Coronary artery (tissue), 2 donors: ENCODE measurements at regions not wholly inside any gene's neighbourhood (a gene's known extent, or its start where the extent isn't known, plus 50 kb on each side); places are given as distances from the start of the nearest gene placed in this dataset.

ENCODE experiments used
- DNase-seq: peaks from one replicate; pipeline ENCODE4 v3.0.0-alpha.2; 2017; ENCODE audit warnings: low spot score
- H3K27ac ChIP-seq, 2 donors: fragments of 200-600 bp; sonication (generic); one replicate each; pipeline ENCODE4 v1.5.1; 2016 to 2019
- H3K4me3 ChIP-seq: fragments of 200-600 bp; sonication (generic); 2 replicates; pipeline ENCODE4 v1.5.1; 2016; ENCODE audit warnings: mild to moderate bottlenecking, moderate library complexity
- TF ChIP-seq, protein P1 (sequence below): fragments of 200-600 bp; sonication (generic); IDR thresholded peaks from one replicate; pipeline ENCODE4 v1.5.1; 2019; ENCODE audit warnings: antibody characterized with exemption

DNA sequence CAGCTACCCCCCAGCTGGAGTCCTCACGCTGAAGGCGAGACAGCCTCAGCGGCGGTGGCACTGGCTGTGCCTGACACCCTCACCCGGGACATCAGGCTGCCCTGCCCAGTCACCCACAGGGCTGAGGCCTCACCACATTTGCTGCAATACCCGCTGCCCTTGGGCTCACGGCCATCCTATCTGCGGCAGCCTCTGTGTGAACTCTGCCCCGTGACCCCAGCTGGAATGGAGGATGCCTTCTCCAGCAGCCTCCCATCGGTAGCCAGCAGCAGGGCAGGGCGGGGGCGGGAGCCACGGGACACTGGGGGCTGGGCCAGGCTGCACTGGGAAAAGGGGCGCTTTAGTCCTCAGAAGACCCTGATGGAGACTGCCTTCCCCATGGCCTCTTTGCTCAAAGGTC is 112.4 kb upstream of the ZBTB40 start:
- TF ChIP-seq, protein P1, sequence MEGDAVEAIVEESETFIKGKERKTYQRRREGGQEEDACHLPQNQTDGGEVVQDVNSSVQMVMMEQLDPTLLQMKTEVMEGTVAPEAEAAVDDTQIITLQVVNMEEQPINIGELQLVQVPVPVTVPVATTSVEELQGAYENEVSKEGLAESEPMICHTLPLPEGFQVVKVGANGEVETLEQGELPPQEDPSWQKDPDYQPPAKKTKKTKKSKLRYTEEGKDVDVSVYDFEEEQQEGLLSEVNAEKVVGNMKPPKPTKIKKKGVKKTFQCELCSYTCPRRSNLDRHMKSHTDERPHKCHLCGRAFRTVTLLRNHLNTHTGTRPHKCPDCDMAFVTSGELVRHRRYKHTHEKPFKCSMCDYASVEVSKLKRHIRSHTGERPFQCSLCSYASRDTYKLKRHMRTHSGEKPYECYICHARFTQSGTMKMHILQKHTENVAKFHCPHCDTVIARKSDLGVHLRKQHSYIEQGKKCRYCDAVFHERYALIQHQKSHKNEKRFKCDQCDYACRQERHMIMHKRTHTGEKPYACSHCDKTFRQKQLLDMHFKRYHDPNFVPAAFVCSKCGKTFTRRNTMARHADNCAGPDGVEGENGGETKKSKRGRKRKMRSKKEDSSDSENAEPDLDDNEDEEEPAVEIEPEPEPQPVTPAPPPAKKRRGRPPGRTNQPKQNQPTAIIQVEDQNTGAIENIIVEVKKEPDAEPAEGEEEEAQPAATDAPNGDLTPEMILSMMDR = no peak
- H3K27ac ChIP-seq = no peak overlapping the region
- no peak overlapping the region for H3K4me3 ChIP-seq
- DNase-seq = no peak

DNA sequence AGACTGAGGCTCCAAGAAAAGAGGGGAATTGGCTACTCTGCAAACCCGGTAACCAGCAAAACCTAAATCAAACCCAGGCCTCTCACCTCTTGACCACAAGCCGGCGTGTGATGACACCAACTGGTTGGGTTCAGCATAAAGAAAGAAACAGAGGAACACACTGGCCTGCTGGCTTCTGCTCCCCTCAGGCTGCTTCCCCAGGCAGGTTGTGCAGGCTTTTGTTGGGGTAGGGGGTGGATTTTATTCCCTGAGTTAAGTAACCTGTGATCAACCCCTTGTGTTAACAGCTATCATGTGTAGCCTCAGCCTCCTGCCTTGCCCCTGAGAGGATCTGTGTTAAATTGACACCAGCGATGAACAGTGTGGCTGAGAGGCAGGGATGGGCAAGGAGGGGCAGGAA is 111.6 kb upstream of the ZBTB40 start:
- TF ChIP-seq, protein P1 = no peak
- DNase-seq = no peak

DNA sequence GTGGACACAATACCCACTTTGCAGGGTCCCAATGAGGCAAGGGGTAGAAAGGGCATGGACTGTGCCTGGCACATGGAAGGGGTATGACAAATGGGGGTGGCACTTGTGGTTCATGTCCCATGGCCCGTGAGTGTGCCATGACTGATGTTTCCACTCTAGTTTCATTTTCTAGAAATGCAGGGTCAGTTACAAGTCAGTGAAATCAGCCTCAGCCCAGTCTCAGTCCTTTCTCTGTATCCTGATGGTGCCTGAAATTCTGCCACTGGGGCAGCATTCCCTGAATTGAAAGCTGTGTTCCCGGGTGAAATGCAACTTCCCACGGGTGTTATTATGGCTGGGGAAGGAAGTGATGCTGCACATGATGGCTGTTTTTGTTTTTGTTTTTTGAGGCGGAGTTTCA is 110.8 kb upstream of the ZBTB40 start:
- no peak for DNase-seq
- TF ChIP-seq, protein P1 = no peak
- Histone ChIP-seq H3K27ac (no peak overlapping the region), H3K4me3 (no peak overlapping the region)

More for the DNA sequence above, 111.6 kb upstream of the ZBTB40 start:
- Histone ChIP-seq H3K27ac (no peak overlapping the region), H3K4me3 (no peak overlapping the region)

DNA sequence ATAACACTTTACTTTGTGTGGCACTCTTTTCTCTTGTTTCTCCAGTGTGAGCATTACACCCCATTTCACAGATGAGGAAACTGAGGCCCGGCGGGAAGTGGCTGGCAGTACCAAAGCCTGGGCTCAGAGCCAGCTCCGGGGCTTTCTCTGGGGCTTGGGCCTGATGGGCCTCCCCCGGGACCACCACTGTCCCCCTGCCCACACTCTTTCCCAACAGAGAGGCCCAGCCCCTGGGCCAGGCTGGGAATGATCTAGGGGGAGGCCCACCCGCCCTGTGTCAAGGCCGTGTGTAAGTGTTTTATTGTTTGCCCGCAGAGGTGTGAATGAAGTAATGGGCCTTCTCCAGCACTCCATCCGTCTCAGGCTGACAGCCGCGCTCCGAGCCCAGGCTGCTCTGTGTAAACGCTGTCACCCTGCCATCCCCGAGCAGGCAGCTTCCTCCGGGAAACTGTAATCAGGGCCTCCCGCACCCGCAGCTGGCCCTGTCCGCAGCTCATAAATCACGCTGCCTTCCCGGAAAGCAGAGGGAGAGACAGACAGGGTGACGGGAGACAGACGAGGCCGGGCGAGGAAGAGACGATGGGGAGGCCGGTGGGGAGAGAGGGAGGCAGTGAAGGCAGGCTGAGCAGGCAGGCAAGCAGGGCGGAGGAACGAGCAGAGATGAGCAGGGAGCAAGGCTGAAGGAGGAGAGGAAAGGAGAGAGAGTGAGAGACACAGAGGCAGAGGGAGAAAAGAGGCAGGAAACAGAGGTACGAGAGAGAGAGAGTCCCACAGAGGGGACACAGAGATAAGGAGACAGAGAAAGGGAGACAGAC is 109.7 kb upstream of the ZBTB40 start:
- TF ChIP-seq, protein P1 = no peak
- Histone ChIP-seq H3K27ac (no peak overlapping the region), H3K4me3 (no peak overlapping the region)
- DNase-seq = no peak

DNA sequence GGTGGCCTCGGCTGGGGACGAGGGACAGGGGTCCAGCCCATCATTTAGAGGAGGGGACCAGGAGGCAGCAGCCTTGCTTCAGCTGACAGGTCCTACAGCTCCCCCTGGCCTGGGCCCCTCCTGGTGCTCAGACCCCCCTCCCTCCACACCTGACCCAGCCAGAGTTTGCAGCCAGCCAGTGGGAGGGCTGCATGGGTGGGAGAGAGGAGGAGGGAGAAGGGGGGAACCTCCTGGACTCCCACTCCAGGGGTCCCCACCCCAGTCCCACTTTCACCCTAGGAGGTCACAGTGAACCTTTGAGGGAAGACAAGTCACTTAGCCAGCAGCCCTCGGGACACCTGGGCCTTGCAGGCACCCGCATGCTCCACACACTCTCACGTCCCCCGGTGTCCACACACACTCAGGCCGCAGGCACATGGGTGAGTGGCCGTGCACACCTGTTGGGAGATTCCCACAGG is 108.9 kb upstream of the ZBTB40 start:
- TF ChIP-seq, protein P1 = no peak
- no peak overlapping the region for H3K27ac ChIP-seq
- DNase-seq = no peak

DNA sequence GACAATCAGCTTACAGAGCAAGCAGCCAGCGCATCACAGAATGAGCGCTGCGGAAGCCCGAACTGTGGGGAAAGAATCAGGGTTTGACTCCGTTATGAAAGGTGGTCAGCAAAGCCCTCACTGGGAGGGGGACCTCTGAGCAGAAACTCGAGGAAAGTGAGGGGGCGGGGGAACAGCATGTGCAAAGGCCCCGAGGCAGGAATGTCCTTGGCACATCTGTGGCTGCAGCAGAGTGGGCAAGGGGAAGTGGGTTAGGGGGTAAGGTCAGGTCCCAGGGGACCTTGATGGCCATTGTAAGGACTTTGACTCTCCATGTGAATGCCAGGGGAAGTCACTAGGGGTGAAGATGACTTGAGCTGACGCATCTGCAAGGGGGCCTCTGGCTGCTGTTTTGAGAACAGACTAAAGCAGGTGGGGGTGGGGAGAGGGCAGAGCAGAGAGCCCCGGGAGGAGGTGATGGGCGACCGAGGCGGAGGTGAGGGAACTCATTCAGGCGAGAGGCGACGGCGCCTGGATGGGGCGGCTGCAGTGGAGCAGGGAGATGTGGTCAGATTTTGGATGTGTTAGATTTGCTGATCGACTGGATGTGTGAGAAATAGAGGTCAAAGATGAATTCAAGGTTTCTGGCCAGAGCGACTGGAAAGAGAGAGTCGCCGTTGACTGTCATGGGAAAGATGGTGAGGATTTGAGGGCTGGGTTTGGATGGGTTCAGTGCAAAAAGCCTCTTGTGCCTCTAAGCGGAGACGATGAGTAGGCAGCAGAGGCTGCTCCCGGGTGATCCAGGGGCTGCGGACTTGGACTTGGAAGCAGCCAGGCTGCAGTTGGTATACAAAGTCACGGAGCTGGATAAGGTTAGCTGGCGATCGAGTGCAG is 108.0 kb upstream of the ZBTB40 start:
- DNase-seq = no peak
- no peak overlapping the region for H3K27ac ChIP-seq
- TF ChIP-seq, protein P1 = no peak
- H3K4me3 ChIP-seq = no peak overlapping the region

More for the DNA sequence above, 108.9 kb upstream of the ZBTB40 start:
- H3K4me3 ChIP-seq = no peak overlapping the region
